ENCODE measurements at regions not wholly inside any gene's neighbourhood (a gene's known extent, or its start where the extent isn't known, plus 50 kb on each side); places are given as distances from the start of the nearest gene placed in this dataset.

- DNase-seq (ENCODE audit: low read depth): no peak
Observed at GRCh38 chr2:121860033-121860757, 104.7 kb downstream of the TSN start.

- no peak for DNase-seq (ENCODE audit: low read depth)
Observed at GRCh38 chr2:121860758-121861227, 105.3 kb downstream of the TSN start.

- no peak for DNase-seq (ENCODE audit: low read depth)
Observed at GRCh38 chr2:121862286-121862685, 106.8 kb downstream of the TSN start.

- DNase-seq (ENCODE audit: low read depth): no peak
Observed at GRCh38 chr2:121865914-121866313, 110.5 kb downstream of the TSN start.

- no peak for DNase-seq (ENCODE audit: low read depth)
Observed at GRCh38 chr2:121866789-121867188, 111.3 kb downstream of the TSN start.

- DNase-seq (ENCODE audit: low read depth): no peak
Observed at GRCh38 chr2:121868652-121869051, 113.2 kb downstream of the TSN start.

- no peak for DNase-seq (ENCODE audit: low read depth)
Observed at GRCh38 chr2:121869363-121869762, 113.9 kb downstream of the TSN start.

- DNase-seq (ENCODE audit: low read depth): no peak
Observed at GRCh38 chr2:121869873-121870272, 114.4 kb downstream of the TSN start.

GRCh38 chr2:121872651-121873050 is 117.2 kb downstream of the TSN start:
- no peak for DNase-seq (ENCODE audit: low read depth)

GRCh38 chr2:121873864-121874263 is 118.4 kb downstream of the TSN start:
- no peak for DNase-seq (ENCODE audit: low read depth)

- DNase-seq (ENCODE audit: low read depth): no peak
Observed at GRCh38 chr2:121875585-121876185, 120.2 kb downstream of the TSN start.

- DNase-seq (ENCODE audit: low read depth): no peak
Observed at GRCh38 chr2:121877366-121877765, 121.9 kb downstream of the TSN start.

GRCh38 chr2:121880283-121880682 is 124.8 kb downstream of the TSN start:
- DNase-seq (ENCODE audit: low read depth): no peak

GRCh38 chr2:121881038-121881437 is 125.6 kb downstream of the TSN start:
- no peak for DNase-seq (ENCODE audit: low read depth)

- no peak for DNase-seq (ENCODE audit: low read depth)
Observed at GRCh38 chr2:121881950-121882349, 126.5 kb downstream of the TSN start.

GRCh38 chr2:121884078-121884477 is 128.6 kb downstream of the TSN start:
- DNase-seq (ENCODE audit: low read depth): no peak

GRCh38 chr2:121884511-121884921 is 129.1 kb downstream of the TSN start:
- no peak for DNase-seq (ENCODE audit: low read depth)

- no peak for DNase-seq (ENCODE audit: low read depth)
Observed at GRCh38 chr2:121886059-121886458, 130.6 kb downstream of the TSN start.

GRCh38 chr2:121887513-121888188 is 132.2 kb downstream of the TSN start:
- no peak for DNase-seq (ENCODE audit: low read depth)

- DNase-seq (ENCODE audit: low read depth): peak; percentile 10
Observed at GRCh38 chr2:121888189-121888557, 132.7 kb downstream of the TSN start.

- no peak for DNase-seq (ENCODE audit: low read depth)
Observed at GRCh38 chr2:121890041-121890440, 134.6 kb downstream of the TSN start.

GRCh38 chr2:121895723-121896571 is 140.5 kb downstream of the TSN start:
- no peak for DNase-seq (ENCODE audit: low read depth)
